ENCODE measurements at regions not wholly inside any gene's neighbourhood (a gene's known extent, or its start where the extent isn't known, plus 50 kb on each side); places are given as distances from the start of the nearest gene placed in this dataset.

- DNase-seq (ENCODE audit: low spot score): no peak
Measured at GRCh38 chr1:5750186-5751162, 241.8 kb downstream of the NPHP4 start.

DNA sequence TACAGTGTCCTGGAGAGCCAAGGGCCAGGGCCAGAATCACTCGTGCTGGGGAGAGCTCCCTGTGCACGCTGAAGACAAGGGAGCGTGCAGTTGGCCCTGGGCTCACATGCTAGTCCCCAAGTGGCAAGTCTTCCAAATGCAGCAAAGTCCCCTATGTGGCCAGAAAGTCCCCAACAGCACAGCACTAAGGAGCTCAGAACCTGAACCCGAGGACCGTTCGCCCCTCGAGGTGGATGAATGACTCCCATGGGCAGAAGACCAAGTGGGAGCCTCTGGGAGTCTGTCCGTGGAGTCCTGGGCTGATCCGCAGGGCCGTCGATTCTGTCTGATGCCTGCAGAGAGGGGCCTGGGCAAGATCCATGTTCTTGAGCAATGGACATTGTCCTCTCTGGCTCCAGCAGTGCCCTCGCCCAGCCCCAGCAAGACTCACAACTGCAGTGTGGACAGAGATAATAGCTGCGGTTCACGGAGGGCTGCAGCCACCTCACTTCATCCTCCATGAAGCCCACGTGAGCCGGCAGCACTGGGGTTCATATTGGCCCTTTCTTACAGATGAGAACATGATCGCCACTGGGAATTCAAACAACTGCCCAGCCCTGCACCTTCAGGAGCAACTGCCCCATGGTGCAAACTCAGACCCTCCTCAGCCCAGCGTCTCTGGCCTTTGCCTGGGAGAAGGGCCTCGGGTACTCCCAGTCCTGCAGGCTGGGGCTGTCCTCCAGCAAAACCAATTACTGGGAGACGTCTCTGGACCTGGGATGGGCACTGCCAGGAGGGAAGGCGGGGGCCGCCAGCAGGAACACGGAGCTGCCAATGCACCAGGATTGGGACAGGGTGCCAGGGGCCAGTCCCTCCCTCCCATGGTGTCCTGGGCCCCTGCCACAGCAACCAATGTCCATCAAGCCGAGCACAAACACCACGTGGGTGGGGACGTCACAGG is 243.7 kb downstream of the NPHP4 start:
- no peak for DNase-seq (ENCODE audit: low spot score)

- no peak for DNase-seq (ENCODE audit: low spot score)
Measured at GRCh38 chr1:5747426-5748285, 244.6 kb downstream of the NPHP4 start.

DNA sequence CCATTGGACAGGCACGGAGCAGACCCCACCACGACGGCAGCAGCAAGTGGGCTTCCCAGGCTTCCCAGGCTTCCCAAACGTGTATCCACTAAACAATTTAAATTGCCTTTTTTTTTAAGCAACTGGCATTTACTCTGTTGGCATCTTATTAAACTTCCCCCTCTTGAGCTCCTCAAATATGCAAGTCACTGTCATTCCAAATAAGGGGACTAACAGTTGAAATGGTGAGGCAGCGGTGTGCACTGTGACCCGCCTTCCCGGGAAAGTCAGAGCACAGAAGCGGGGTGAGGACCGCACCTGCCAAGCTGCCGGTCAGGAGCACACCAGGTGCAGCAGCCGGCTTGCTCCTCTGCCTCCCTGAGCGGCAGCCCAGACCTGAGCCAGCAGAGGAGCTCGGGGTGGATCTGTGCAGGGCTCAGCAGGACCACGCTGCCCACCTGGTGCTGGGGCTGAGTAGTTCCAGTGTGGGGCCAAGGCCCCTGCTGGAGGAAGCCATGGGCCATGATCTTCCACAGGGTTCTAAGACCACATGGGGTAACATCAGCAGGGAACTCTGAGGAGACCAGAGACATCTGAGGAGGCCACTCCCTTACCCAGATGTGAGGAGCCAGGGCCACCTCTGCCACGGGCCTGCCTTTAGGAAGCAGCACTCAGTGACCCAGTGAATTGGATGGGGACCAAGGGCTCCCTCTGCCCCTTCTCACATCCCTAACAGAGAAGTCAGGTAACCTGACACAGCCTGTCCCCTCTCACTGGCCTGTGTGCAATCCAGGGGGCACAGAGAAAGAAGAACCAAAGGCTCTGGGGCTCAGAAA is 245.4 kb downstream of the NPHP4 start:
- no peak for DNase-seq (ENCODE audit: low spot score)

GRCh38 chr1:5745800-5746610 is 246.2 kb downstream of the NPHP4 start:
- peak; percentile 71 for DNase-seq (ENCODE audit: low spot score)

GRCh38 chr1:5744911-5745799 is 247.1 kb downstream of the NPHP4 start:
- DNase-seq (ENCODE audit: low spot score): no peak

GRCh38 chr1:5744341-5744740 is 247.9 kb downstream of the NPHP4 start:
- no peak for DNase-seq (ENCODE audit: low spot score)

DNA sequence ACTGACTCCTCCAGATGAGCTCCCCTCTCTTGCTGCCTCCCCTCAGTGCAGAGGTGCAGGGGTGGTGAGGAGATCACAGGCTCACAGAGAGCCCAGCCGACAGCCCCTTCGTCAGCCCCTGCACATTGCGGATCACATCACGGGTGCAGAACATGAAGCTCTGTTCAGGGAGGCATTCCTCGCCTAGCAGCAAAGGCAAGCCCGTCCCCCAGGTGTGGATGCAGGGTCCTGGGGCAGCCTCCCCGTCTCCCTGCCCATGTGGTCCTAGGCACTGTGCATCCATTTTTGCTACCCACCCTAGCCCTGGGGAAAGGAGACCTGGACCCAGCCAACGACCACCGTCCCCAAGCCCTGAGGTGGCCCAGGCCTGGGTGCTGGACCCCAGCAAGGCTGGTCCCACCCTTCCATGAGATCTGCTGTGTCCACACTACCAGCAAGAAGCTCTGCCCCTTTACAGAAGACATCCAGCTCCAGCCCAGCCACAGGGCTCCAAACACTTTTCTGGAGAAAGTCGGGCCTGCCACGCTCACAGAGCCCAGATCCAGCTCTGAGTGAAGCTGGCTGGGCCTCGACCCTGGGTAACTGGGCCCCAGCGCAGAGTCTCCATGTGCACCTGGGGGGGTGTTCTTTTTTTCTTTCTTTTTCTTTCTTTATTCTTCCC is 248.7 kb downstream of the NPHP4 start:
- no peak for DNase-seq (ENCODE audit: low spot score)

GRCh38 chr1:5742801-5743200 is 249.4 kb downstream of the NPHP4 start:
- DNase-seq (ENCODE audit: low spot score): no peak

DNA sequence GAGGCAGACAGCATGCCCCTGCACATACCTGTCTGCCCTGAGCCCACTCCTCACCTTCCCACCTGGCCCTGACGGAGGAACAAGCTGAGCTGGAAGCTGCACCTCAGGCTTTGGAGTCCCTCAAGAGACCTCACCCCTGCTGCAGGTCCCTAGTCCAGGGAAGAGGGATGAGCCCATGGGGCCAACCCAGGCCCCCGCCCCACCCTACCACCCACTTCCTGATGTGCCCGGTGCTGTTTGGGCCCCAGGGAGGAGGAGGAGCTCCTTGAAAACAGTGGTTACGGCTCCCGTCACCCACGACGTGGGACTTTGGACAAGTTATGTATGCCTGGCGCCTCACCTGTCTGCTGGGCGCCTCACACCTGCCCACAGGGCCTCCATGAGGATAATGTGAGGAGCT is 250.2 kb downstream of the NPHP4 start:
- no peak for DNase-seq (ENCODE audit: low spot score)

DNA sequence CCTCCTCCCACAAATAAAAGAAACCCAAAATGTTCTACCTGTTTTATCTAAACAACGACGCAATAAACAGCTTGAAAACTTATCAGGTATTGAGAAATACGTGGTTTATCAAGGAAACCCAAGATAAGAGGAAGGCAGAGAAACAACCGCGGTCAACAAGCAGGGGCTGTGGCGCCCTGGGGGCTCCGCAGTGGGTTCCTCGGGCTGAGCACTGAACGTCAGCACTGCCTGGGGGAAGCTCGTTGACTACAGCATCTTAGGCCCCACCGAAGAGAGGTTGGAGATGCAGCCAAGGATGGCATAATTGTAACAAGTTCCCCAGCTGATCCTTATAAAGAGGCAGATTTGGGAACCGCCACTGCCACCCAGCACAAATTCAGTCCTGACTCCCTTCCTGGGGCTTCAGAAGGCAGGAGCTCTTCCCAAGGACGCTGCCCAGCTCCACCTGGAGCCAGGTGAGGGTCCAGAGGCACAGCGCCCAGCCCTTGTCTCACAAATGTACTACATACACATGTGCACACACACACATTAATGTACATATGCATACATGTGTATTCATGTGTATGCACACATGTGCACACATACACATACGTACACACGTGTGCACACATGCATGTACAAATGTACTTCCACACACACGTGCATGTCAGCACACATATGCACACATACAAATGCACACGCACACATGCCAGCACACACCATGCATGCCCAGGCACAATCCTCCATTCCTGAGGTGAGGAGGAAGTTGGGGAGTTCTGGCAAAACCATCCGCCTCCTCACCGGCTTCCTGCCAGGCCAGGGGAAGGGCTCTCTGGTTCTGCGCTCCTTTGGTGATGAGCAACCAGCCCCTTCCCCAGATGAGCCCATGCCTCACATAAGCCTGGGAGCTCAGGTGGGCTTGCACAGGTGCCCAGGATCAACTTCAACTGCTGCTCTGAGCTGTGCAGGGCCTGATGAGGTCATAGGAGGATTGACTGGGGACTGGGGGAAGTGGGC is 251.1 kb downstream of the NPHP4 start:
- DNase-seq (ENCODE audit: low spot score): no peak

- no peak for DNase-seq (ENCODE audit: low spot score)
Measured at GRCh38 chr1:5740450-5740849, 251.8 kb downstream of the NPHP4 start.

DNA sequence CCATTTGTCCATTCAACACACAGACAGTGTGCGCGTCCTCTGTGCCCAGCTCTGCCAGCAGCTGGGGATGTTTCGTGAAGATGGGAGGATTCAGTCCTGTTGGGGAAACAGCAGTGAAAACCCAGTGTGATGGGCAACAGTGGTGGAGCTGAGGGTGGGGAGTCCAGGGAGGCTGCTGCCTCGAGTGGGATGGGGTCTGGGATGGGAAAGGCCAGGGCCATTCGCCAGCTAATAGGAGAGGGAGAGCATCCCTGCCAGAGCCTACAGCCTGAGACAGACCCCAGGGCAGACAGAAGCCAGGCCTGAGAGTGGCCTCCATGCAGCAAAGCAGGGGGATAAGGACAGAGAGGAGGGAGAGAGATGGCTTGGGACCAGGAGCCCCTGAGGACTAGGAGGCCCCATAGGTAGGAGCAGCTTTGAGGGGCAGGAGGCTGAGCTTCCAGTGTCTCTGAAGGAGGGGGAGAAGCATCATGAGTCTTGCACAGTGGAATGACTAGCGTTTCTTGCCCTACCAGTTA is 252.6 kb downstream of the NPHP4 start:
- DNase-seq (ENCODE audit: low spot score): no peak

GRCh38 chr1:5738911-5739462 is 253.2 kb downstream of the NPHP4 start:
- DNase-seq (ENCODE audit: low spot score): no peak

DNA sequence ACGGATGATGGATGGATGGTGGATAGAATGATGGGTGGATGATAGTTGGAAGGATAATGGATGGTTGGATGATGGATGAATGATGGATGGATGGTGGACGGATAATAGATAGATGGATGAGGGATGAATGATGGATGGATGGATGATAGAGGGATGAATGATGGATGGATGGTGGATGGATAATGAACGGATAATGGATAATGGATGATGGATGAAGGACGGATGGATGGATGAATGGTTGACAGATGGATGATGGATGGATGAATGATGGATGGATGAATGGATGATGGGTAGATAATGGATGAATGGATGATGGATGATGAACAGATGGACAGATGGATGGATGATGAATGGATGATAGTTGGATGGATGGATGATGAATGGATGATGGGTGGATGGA is 255.1 kb downstream of the NPHP4 start:
- DNase-seq (ENCODE audit: low spot score): no peak

DNA sequence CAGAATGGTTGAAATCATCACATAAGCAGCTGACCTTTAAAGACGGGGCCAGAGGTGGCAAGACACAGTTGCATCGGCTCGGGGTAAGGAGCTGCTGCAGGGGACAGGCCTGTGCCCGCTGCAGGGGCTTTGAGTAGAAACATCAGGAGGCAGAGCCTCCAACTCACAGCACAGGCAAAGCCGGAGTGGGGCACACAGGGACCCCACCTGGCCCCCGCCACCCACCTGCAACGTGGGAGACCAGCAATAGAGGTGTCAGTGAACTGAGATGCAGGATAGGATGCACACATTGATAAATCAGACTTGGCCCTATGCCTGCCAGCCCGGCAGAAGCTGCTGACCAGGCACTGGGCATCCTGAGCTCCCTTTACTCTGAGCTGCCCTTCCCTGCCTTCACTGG is 257.2 kb downstream of the NPHP4 start:
- no peak for DNase-seq (ENCODE audit: low spot score)

DNA sequence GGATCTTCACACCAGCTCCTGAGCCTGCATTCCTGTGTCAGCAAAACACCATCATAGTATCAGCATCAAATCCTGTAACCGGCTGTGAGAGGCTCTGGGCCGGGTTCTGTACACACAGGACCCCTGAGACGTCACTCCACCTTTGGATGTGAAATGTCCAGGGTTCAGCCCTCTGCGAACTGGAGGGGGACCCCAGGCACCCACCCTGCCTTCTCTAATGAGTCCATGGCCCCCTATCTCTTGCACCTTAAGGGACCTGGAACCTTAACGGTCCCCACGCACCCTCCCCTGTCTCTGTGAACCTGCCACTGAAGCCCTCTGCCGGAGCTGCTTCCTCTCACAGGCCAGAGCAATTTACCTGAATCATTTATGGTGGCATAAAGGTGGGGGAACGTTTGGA is 257.8 kb downstream of the NPHP4 start:
- no peak for DNase-seq (ENCODE audit: low spot score)
